ENCODE measurements at regions not wholly inside any gene's neighbourhood (a gene's known extent, or its start where the extent isn't known, plus 50 kb on each side); places are given as distances from the start of the nearest gene placed in this dataset.
A peak's percentile ranks its signal among the peaks of the same experiment; 100 is the strongest.

DNA sequence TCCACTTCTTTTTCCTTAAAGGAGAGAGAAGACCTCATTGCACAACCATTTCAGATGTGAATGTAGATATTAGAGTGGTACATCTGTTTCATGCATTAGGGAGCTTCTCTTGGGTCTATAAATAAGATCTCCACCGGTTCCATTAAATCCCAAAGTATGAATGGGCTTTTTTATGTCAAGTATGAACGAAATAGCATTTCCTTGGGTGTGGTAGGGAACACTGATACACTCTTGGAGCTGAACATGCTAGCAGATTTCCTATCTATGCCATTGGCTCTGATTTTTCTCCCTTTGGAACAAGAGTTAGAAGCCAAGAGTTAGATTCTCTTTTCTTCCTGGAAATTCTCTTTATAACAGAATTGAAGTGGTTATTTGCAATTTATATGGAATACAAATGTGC, 245.6 kb upstream of the ADAMTS5 start:
- H3K27ac ChIP-seq = peak overlapping the region in 5 of 10 donors; percentile 2 to 36 (median 7)
- H3K27me3 ChIP-seq = no peaks in the 10 kb centered on the region
- no peak for DNase-seq
- peaks cover 0 to 12% (median 0%) of the 10 kb centered on the region in 11 donors for H3K9me3 ChIP-seq
- H3K4me1 ChIP-seq = peaks cover 0 to 18% (median 4%) of the 10 kb centered on the region in 9 donors
- TF ChIP-seq, protein P1, sequence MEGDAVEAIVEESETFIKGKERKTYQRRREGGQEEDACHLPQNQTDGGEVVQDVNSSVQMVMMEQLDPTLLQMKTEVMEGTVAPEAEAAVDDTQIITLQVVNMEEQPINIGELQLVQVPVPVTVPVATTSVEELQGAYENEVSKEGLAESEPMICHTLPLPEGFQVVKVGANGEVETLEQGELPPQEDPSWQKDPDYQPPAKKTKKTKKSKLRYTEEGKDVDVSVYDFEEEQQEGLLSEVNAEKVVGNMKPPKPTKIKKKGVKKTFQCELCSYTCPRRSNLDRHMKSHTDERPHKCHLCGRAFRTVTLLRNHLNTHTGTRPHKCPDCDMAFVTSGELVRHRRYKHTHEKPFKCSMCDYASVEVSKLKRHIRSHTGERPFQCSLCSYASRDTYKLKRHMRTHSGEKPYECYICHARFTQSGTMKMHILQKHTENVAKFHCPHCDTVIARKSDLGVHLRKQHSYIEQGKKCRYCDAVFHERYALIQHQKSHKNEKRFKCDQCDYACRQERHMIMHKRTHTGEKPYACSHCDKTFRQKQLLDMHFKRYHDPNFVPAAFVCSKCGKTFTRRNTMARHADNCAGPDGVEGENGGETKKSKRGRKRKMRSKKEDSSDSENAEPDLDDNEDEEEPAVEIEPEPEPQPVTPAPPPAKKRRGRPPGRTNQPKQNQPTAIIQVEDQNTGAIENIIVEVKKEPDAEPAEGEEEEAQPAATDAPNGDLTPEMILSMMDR (IDR thresholded peaks at IDR 0.05) = no peak
- peak in 7 of 8 donors; percentile 25 to 88 (median 72) for ATAC-seq
- WGBS, 2 donors = 38 to 52% methylated on average over 2 of the region's 2 CpGs
- H3K4me3 ChIP-seq = no peak overlapping the region
- intact Hi-C loops (cut with DNase I) = no loop called here
- no peaks in the 10 kb centered on the region for H3K36me3 ChIP-seq

DNA sequence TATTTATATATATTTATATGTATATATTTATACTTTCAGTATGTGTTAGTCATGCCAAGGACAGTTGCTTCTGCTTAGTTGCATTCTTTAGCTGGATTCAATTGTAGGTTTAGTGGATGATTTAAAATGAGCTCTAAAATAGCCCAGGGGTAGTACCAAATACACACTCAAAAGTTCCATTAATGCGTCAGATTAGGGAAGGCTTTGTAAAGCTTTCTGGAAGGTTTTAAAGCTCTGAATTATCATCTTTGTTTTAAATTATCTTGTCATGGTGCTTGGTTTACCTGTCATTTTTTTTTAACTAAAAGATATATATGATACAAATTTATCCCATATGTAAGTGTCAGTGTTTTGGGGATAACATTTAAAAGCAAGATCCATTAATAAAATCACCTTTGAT, 242.7 kb upstream of the ADAMTS5 start:
- Histone ChIP-seq H3K9me3 (peaks cover 0 to 13% (median 0%) of the 10 kb centered on the region in 11 donors), H3K27me3 (no peaks in the 10 kb centered on the region), H3K4me1 (peaks cover 0 to 18% (median 4%) of the 10 kb centered on the region in 9 donors), H3K4me3 (no peak overlapping the region), H3K36me3 (no peaks in the 10 kb centered on the region), H3K27ac (no peak overlapping the region)
- TF ChIP-seq, protein P1 (IDR thresholded peaks at IDR 0.05) = no peak
- DNase-seq = no peak
- intact Hi-C loops (cut with DNase I) = no loop called here
- WGBS, 2 donors = 98% methylated on average over 1 of the region's 1 CpG
- ATAC-seq = no peak

DNA sequence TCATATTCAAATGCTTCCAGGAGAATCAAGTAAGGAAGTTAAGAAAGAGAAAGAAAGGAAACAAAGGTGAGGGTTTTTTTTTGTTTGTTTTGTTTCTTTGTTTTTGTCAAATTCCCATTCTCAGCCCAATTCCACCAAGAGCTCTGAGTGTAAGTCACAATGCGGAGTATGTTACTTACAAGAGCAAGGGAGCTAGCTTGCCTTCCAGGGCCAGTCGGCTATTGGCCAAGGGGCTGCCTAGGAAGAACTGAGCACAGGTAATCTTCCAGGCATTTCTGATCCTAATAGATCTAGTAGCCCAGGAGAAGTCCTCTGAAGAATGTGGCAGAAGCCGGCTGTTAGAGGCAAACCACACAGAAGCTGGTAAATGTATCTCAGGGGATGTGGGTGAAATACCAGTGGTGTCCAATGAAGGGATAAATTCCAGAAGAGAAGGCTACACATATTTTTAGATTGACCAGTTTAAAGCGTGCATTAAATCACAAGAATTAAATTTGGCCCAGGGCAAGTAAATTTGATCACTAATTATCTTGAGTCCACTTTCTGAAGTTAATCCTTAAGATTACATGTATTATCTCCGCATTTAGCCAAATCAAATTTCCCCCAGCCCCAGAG, 239.6 kb upstream of the ADAMTS5 start:
- ATAC-seq (no peak), DNase-seq (no peak)
- intact Hi-C loops (cut with DNase I) = no loop called here
- WGBS, 2 donors = 74 to 75% methylated on average over 5 of the region's 5 CpGs
- H3K27me3 ChIP-seq = no peaks in the 10 kb centered on the region
- peaks cover 0 to 13% (median 0%) of the 10 kb centered on the region in 11 donors for H3K9me3 ChIP-seq
- no peaks in the 10 kb centered on the region for H3K36me3 ChIP-seq
- TF ChIP-seq, protein P1 (IDR thresholded peaks at IDR 0.05) = no peak
- H3K4me1 ChIP-seq = no peaks in the 10 kb centered on the region
- no peak overlapping the region for H3K4me3 ChIP-seq
- no peak overlapping the region for H3K27ac ChIP-seq

DNA sequence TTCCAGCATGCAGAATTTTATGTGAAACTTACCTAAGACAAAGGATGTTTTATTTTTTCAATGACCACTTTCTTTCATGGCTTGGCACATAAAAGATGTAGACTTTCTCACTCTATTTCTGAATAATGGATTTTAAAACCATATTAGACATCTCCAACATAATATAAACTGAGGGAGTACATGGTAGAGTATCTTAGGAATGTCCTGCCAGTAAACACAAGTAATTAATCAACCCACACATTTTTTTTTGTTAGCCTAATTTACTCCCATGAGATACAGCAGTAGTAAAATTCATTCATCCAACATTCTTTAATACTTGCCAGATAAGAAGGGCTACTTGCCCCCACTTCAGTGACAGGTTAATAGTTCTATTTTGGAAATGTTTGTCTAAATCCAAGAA, 235.4 kb upstream of the ADAMTS5 start:
- no peak overlapping the region for H3K27ac ChIP-seq
- H3K36me3 ChIP-seq = no peaks in the 10 kb centered on the region
- H3K4me3 ChIP-seq = no peak overlapping the region
- DNase-seq = no peak
- intact Hi-C loops (cut with DNase I) = no loop called here
- TF ChIP-seq, protein P1 (IDR thresholded peaks at IDR 0.05) = no peak
- ATAC-seq = no peak
- no peaks in the 10 kb centered on the region for H3K4me1 ChIP-seq
- H3K9me3 ChIP-seq = peaks cover 0 to 9% (median 0%) of the 10 kb centered on the region in 11 donors
- H3K27me3 ChIP-seq = no peaks in the 10 kb centered on the region

Measured in heart right ventricle (tissue), 16 donors.